NB4 (cell line): ENCODE measurements at regions not wholly inside any gene's neighbourhood (a gene's known extent, or its start where the extent isn't known, plus 50 kb on each side); places are given as distances from the start of the nearest gene placed in this dataset.

Experiments used
- DNase-seq: peaks from one replicate; pipeline ENCODE4 v3.0.0; 2010; ENCODE audit warnings: low read depth
- H3K4me3 ChIP-seq: one replicate; pipeline ENCODE4 v1.5.1; 2011; ENCODE audit warnings: mild to moderate bottlenecking, low read depth, low read length, moderate library complexity
- MAX ChIP-seq: IDR thresholded peaks from 2 replicates; pipeline ENCODE4 v1.6.1; 2011; ENCODE audit warnings: low read depth, low read length
- MYC ChIP-seq: IDR thresholded peaks from 2 replicates; pipeline ENCODE4 v1.6.1; 2011; ENCODE audit warnings: low read depth, low read length
- POLR2A ChIP-seq: IDR thresholded peaks from 2 replicates; pipeline ENCODE4 v1.6.1; 2011; ENCODE audit warnings: mild to moderate bottlenecking; ENCODE audit not compliant: insufficient read length; ENCODE audit errors: extremely low read depth
- TF ChIP-seq, protein P1 (sequence below): IDR thresholded peaks from one replicate; pipeline ENCODE4 v1.5.1; 2012; ENCODE audit warnings: low read depth, low read length

- no peak for DNase-seq
- TF ChIP-seq, protein P1, sequence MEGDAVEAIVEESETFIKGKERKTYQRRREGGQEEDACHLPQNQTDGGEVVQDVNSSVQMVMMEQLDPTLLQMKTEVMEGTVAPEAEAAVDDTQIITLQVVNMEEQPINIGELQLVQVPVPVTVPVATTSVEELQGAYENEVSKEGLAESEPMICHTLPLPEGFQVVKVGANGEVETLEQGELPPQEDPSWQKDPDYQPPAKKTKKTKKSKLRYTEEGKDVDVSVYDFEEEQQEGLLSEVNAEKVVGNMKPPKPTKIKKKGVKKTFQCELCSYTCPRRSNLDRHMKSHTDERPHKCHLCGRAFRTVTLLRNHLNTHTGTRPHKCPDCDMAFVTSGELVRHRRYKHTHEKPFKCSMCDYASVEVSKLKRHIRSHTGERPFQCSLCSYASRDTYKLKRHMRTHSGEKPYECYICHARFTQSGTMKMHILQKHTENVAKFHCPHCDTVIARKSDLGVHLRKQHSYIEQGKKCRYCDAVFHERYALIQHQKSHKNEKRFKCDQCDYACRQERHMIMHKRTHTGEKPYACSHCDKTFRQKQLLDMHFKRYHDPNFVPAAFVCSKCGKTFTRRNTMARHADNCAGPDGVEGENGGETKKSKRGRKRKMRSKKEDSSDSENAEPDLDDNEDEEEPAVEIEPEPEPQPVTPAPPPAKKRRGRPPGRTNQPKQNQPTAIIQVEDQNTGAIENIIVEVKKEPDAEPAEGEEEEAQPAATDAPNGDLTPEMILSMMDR: no peak
- TF ChIP-seq MYC (no peak), MAX (no peak), POLR2A (no peak)
- no peak overlapping the region for H3K4me3 ChIP-seq
Measured at GRCh38 chrX:42680666-42681065, 97.3 kb downstream of the PPP1R2C start.

DNA sequence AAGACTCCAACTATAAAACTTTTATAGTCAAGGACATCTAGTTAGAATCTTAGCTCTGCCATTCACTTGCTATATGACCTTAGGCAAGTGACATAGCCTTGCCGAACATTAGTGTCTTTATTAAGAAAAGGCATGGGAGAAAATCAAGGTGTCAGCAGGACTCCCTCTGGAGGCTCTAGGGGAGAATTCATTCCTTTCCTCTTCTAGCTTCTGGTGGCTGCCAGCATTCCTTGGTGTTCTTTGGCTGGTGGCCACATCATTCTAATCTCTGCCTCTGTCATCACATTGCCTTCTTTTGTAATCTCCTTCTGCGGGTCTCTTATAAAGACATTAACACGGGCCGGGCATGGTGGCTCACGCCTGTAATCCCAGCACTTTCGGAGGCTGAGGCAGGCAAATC lies 99.8 kb downstream of the PPP1R2C start:
- DNase-seq: no peak
- no peak overlapping the region for H3K4me3 ChIP-seq
- TF ChIP-seq MAX (no peak), POLR2A (no peak), MYC (no peak)
- TF ChIP-seq, protein P1: no peak

DNA sequence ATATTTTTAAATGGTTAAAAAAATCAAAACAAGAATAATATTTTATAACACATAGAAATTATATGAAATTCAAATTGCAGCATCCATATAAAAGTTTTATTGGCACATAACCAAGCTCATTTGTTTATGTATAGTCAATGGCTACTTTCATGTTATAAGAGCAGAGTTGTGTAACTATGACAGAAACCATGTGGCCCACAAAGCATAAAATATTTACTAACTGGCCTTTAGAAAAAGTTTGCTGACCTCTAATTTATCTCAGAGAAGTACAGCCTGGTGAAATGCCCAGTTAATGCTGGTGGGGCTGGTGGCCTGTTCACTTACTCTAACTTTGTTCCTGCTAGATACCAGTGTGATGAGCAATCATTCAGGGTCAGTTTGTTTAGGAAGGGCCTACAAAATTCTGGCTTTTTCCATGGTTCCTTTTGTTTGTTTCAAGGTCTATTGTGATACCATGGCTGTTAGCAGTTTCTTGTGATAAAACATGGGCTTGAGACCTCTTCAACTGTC lies 104.6 kb downstream of the PPP1R2C start:
- TF ChIP-seq, protein P1: no peak
- no peak overlapping the region for H3K4me3 ChIP-seq
- no peak for DNase-seq

DNA sequence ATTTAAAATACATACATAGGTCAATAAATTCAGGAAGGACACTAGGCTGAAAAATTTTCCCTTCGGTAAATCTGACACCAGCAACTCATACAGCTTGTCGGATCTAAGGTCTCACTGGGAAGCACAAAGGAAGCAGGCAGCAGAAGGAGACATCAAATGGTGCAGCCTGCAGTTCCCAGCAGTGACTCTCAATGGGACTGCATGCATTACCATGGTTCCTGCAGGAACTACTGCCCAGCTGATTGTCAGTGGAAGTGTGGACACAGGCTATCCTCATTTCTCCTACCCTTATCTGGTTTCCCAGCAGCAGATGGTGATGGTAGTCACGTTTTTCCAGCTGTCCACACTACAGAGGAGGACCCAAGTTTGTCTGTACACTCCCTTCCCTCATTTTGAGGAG lies 113.3 kb downstream of the PPP1R2C start:
- no peak for TF ChIP-seq MYC
- TF ChIP-seq, protein P1: no peak
- TF ChIP-seq MAX: no peak
- TF ChIP-seq POLR2A: no peak
- H3K4me3 ChIP-seq: no peak overlapping the region
- DNase-seq: no peak

DNA sequence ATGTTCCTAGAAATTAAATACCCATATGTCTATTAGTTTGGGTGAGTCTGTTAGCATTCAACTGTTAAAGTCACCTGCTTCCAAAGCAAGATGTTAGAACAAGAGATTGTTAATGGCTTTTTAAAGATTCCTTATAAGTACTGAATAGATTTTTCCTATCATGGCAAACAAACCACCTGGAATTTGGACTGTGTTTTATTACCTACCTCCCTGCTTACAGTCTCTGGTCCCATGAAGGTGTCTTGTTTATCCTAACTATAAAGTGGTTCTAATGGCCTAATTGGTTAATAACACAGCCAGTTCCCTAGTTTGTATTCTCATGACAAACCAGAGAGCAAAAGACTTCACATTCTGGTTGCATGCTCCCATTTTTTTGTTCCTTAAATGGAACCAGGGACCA lies 149.5 kb downstream of the PPP1R2C start:
- no peak for DNase-seq
- H3K4me3 ChIP-seq: no peak overlapping the region
- no peak for TF ChIP-seq POLR2A
- no peak for TF ChIP-seq MYC
- TF ChIP-seq, protein P1: no peak
- TF ChIP-seq MAX: no peak

DNA sequence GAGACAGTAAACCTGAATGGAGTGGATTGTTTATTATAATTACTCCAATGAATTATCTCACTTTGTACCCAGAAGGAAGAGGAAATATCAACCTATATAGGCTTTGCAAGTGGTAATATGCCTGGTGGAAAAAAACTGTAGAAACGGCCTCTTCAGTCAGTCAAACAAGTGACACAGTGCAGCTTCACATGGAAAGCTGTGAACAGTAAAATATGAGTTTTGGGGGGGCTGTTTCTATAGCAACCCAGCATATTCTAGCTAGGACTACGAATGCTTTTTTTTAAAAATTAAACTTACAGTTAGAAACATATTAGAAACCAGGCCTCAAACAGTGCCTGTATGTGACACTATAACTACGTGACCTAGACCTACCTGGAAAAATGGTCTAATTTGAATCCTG lies 150.1 kb downstream of the PPP1R2C start:
- TF ChIP-seq POLR2A (no peak), MAX (no peak), MYC (no peak)
- TF ChIP-seq, protein P1: no peak
- H3K4me3 ChIP-seq: no peak overlapping the region

More for the DNA sequence above, 150.1 kb downstream of the PPP1R2C start:
- DNase-seq: no peak
